Endothelial cell of umbilical vein (primary cell): ENCODE measurements at regions not wholly inside any gene's neighbourhood (a gene's known extent, or its start where the extent isn't known, plus 50 kb on each side); places are given as distances from the start of the nearest gene placed in this dataset.

ENCODE experiments used
- BruUV-seq: library from RNA; stranded (reverse); fragments of 400-500 nt; replicated peaks from 2 replicates; lab custom pipeline; 2021; lab: Mats Ljungman, UMichigan
- CTCF ChIA-PET: fragments of 300-600, 350-600 bp; sonication (Branson Sonifier 250); formaldehyde crosslinking; loops from one replicate; lab custom pipeline; 2021; ENCODE audit warnings: antibody characterized with exemption, inconsistent platforms; lab: Charles Lee
- POLR2A ChIA-PET: fragments of 300-600, 350-600 bp; sonication (Branson Sonifier 250); formaldehyde crosslinking; loops from one replicate; lab custom pipeline; 2021; ENCODE audit warnings: antibody characterized with exemption, inconsistent platforms; lab: Charles Lee
- DNase-seq: peaks from one replicate; pipeline ENCODE4 v3.0.0-alpha.2; 2011; ENCODE audit warnings: low read depth, low spot score
- FAIRE-seq: peaks from 2 replicates; lab custom pipeline; 2011; peaks lifted over from hg19 to GRCh38; lab: Jason Lieb, UNC
- H2AFZ ChIP-seq: 2 replicates; pipeline ENCODE4 v1.6.0; 2012; ENCODE audit warnings: low read depth, low read length, control low read depth, inconsistent platforms
- H3K27ac ChIP-seq: 2 replicates; pipeline ENCODE4 v1.5.1; 2011; ENCODE audit warnings: low read depth, mild to moderate bottlenecking, control low read depth, low read length, moderate library complexity; ENCODE audit not compliant: insufficient read depth
- H3K27me3 ChIP-seq, 2 experiments: 2 replicates each; pipeline versions ENCODE4 v1.6.0 to v1.6.1; 2011; ENCODE audit warnings: low read length in 2 of 2, mixed read lengths in 1 of 2; ENCODE audit not compliant: control insufficient read depth in 2 of 2, insufficient read depth in 2 of 2
- H3K36me3 ChIP-seq, 2 experiments: 2 replicates in 1 of 2; 3 replicates in 1 of 2; pipeline ENCODE4 v1.5.1; 2011; ENCODE audit warnings: low read length in 2 of 2, mild to moderate bottlenecking in 1 of 2, moderate library complexity in 1 of 2; ENCODE audit not compliant: control insufficient read depth in 2 of 2, insufficient read depth in 2 of 2; ENCODE audit errors: extremely low read depth in 1 of 2
- H3K4me1 ChIP-seq: 3 replicates; pipeline ENCODE4 v1.5.1; 2011; ENCODE audit warnings: mild to moderate bottlenecking, low read length; ENCODE audit not compliant: control insufficient read depth, insufficient read depth; ENCODE audit errors: extremely low read depth
- H3K4me2 ChIP-seq: 2 replicates; pipeline ENCODE4 v1.6.1; 2011; ENCODE audit warnings: low read length, control low read depth, mixed read lengths; ENCODE audit not compliant: insufficient read depth
- H3K4me3 ChIP-seq, 3 experiments: fragments of 200-600 bp in 1 of 3; sonication (generic), shearing (Covaris generic) in 1 of 3; replicated peaks in 1 of 3; 2 replicates each; pipeline ENCODE4 v1.5.1; 2011 to 2016; ENCODE audit warnings: control low read depth in 3 of 3, low read length in 3 of 3, mild to moderate bottlenecking in 2 of 3, inconsistent platforms in 1 of 3, low read depth in 1 of 3, moderate library complexity in 1 of 3; ENCODE audit not compliant: insufficient read depth in 1 of 3
- H3K79me2 ChIP-seq: 2 replicates; pipeline ENCODE4 v1.6.0; 2012; ENCODE audit warnings: low read length, inconsistent platforms; ENCODE audit not compliant: control insufficient read depth, insufficient read depth
- H3K9ac ChIP-seq: replicated peaks from 2 replicates; pipeline ENCODE3; 2011; ENCODE audit warnings: low read length, control low read depth; ENCODE audit not compliant: insufficient read depth; ENCODE audit errors: extremely low read depth
- H3K9me1 ChIP-seq: replicated peaks from 3 replicates; pipeline ENCODE4 v1.6.0; 2011; ENCODE audit warnings: mild to moderate bottlenecking, low read length; ENCODE audit not compliant: control insufficient read depth, insufficient read depth; ENCODE audit errors: extremely low read depth
- H3K9me3 ChIP-seq: replicated peaks from 2 replicates; pipeline ENCODE4 v1.5.1; 2012; ENCODE audit warnings: low read length, inconsistent platforms; ENCODE audit not compliant: control insufficient read depth, insufficient read depth
- H4K20me1 ChIP-seq: replicated peaks from 2 replicates; pipeline ENCODE3; 2011; ENCODE audit warnings: mild to moderate bottlenecking, low read length; ENCODE audit not compliant: control insufficient read depth, insufficient read depth; ENCODE audit errors: extremely low read depth
- EZH2 ChIP-seq: IDR thresholded peaks from 2 replicates; pipeline ENCODE4 v1.6.1; 2012; ENCODE audit warnings: borderline replicate concordance, low read depth, mild to moderate bottlenecking, moderate library complexity, low read length, inconsistent platforms; ENCODE audit not compliant: severe bottlenecking
- FOS ChIP-seq: IDR thresholded peaks from 2 replicates; pipeline ENCODE4 v1.6.1; 2011; ENCODE audit warnings: mild to moderate bottlenecking, low read length, moderate library complexity, borderline replicate concordance; ENCODE audit not compliant: insufficient read depth
- GATA2 ChIP-seq: IDR thresholded peaks from 2 replicates; pipeline ENCODE4 v1.7.0; 2011; ENCODE audit warnings: low read depth, mild to moderate bottlenecking, moderate library complexity, mixed read lengths, low read length; ENCODE audit not compliant: insufficient read length, insufficient read depth
- JUN ChIP-seq: IDR thresholded peaks from 2 replicates; pipeline ENCODE4 v1.6.1; 2011; ENCODE audit warnings: borderline replicate concordance, low read depth; ENCODE audit not compliant: insufficient read length, insufficient read depth
- MYC ChIP-seq: IDR thresholded peaks from one replicate; pipeline ENCODE4 v1.6.1; 2011; ENCODE audit warnings: mild to moderate bottlenecking, low read depth, low read length
- POLR2A ChIP-seq: IDR thresholded peaks from 2 replicates; pipeline ENCODE4 v1.6.1; 2012; ENCODE audit warnings: low read depth, mild to moderate bottlenecking, control low read depth, low read length
- POLR2AphosphoS5 ChIP-seq: IDR thresholded peaks from 2 replicates; pipeline ENCODE4 v1.6.1; 2012; ENCODE audit warnings: low read depth, mild to moderate bottlenecking, control low read depth, low read length, moderate library complexity; ENCODE audit not compliant: insufficient read depth
- dilution Hi-C: fragments of 300-500 bp; cut with MboI; formaldehyde crosslinking; loops from one replicate; pipeline ENCODE4 v1.15.0; 2019; ENCODE audit warnings: low sequenced_read_pairs; ENCODE audit not compliant: extremely low pct_ligation_motif_present
- intact Hi-C: fragments of 100-400 bp; cut with micrococcal nuclease; formaldehyde crosslinking; loops from one replicate; pipeline ENCODE4 v1.10.0; 2022
- TF ChIP-seq, protein P1 (sequence below): IDR thresholded peaks from 2 replicates; pipeline ENCODE4 v1.6.1; 2011; ENCODE audit not compliant: insufficient read depth, insufficient read length
- TF ChIP-seq, protein P2 (sequence below), 2 donors: IDR thresholded peaks; 1 replicate in 1 of 2; 2 replicates in 1 of 2; pipeline ENCODE4 v1.5.1; 2011; ENCODE audit warnings: low read length in 2 of 2, mild to moderate bottlenecking in 2 of 2, moderate library complexity in 2 of 2, control low read depth in 1 of 2, inconsistent platforms in 1 of 2, low read depth in 1 of 2; ENCODE audit not compliant: insufficient read depth in 1 of 2; ENCODE audit errors: extremely low read depth in 1 of 2

DNA sequence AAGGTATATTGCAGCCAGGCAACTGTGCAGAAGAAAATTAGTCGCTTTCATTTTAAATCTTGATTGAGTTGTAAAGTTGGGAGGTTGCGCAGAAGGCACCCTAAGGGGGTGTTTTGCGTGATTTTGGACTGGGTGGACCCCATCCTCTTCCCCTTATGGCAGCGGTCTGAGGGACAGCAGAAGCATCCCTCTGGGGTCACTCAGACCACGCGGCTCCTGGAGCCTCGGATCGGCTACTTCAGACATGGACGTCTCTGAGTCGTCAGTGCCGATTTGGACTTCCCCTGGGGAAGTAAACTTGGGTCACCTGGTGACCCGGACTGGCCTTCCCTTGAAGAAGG lies 639.0 kb upstream of the DPP6 start:
- POLR2A ChIA-PET = no interaction called here
- dilution Hi-C loops = no loop called here

More for the DNA sequence above, 639.0 kb upstream of the DPP6 start:
- H3K27me3 ChIP-seq = no peaks in the 10 kb centered on the region
- CTCF ChIA-PET = no interaction called here
- H3K36me3 ChIP-seq = no peaks in the 10 kb centered on the region
- no peaks in the 10 kb centered on the region for H3K9me3 ChIP-seq
- no peaks in the 10 kb centered on the region for H3K9me1 ChIP-seq
- BruUV-seq = no TSS peak
- DNase-seq = no peak
- H3K4me3 ChIP-seq = no peak overlapping the region
- TF ChIP-seq GATA2 (no peak), POLR2AphosphoS5 (no peak), FOS (no peak), MYC (no peak), POLR2A (no peak), JUN (no peak), EZH2 (no peak)
- TF ChIP-seq, protein P1, sequence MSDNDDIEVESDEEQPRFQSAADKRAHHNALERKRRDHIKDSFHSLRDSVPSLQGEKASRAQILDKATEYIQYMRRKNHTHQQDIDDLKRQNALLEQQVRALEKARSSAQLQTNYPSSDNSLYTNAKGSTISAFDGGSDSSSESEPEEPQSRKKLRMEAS = no peak
- TF ChIP-seq, protein P2, sequence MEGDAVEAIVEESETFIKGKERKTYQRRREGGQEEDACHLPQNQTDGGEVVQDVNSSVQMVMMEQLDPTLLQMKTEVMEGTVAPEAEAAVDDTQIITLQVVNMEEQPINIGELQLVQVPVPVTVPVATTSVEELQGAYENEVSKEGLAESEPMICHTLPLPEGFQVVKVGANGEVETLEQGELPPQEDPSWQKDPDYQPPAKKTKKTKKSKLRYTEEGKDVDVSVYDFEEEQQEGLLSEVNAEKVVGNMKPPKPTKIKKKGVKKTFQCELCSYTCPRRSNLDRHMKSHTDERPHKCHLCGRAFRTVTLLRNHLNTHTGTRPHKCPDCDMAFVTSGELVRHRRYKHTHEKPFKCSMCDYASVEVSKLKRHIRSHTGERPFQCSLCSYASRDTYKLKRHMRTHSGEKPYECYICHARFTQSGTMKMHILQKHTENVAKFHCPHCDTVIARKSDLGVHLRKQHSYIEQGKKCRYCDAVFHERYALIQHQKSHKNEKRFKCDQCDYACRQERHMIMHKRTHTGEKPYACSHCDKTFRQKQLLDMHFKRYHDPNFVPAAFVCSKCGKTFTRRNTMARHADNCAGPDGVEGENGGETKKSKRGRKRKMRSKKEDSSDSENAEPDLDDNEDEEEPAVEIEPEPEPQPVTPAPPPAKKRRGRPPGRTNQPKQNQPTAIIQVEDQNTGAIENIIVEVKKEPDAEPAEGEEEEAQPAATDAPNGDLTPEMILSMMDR (IDR thresholded peaks at IDR 0.05; ENCODE audit: extremely low read depth in 1 of 2, insufficient read depth in 1 of 2, low read depth in 1 of 2, low read length in 2 of 2) = no peak
- no peaks in the 10 kb centered on the region for H3K4me1 ChIP-seq
- no peak overlapping the region for H3K4me2 ChIP-seq
- H4K20me1 ChIP-seq = no peaks in the 10 kb centered on the region
- no peak for FAIRE-seq
- H3K9ac ChIP-seq = no peak overlapping the region
- intact Hi-C loops = no loop called here
- no peak overlapping the region for H3K27ac ChIP-seq
- H3K79me2 ChIP-seq = no peaks in the 10 kb centered on the region
- no peak overlapping the region for H2AFZ ChIP-seq
